Neural progenitor cell (in vitro differentiated cells): ENCODE measurements at regions not wholly inside any gene's neighbourhood (a gene's known extent, or its start where the extent isn't known, plus 50 kb on each side); places are given as distances from the start of the nearest gene placed in this dataset.

Experiments used
- DNase-seq: peaks from one replicate; pipeline ENCODE4 v3.0.0-alpha.2; 2016; ENCODE audit warnings: low spot score
- H2AFZ ChIP-seq: fragments of 200-600 bp; sonication (generic); replicated peaks from 2 replicates; pipeline ENCODE4 v1.6.1; 2016; ENCODE audit warnings: antibody characterized with exemption
- H3F3A ChIP-seq: fragments of 200-600 bp; sonication (generic); 2 replicates; pipeline ENCODE4 v1.6.1; 2016; ENCODE audit warnings: antibody characterized with exemption, low read depth
- H3K27ac ChIP-seq: fragments of 200-600 bp; sonication (generic); 2 replicates; pipeline ENCODE4 v1.5.1; 2016; ENCODE audit warnings: mild to moderate bottlenecking
- H3K27me3 ChIP-seq: fragments of 200-600 bp; sonication (generic); 2 replicates; pipeline ENCODE4 v1.6.1; 2016; ENCODE audit warnings: mild to moderate bottlenecking, moderate library complexity
- H3K36me3 ChIP-seq: fragments of 200-600 bp; sonication (generic); 2 replicates; pipeline ENCODE4 v1.5.1; 2016
- H3K4me1 ChIP-seq: fragments of 200-600 bp; sonication (generic); 2 replicates; pipeline ENCODE4 v1.6.1; 2016; ENCODE audit warnings: mixed run types
- H3K4me2 ChIP-seq: fragments of 200-600 bp; sonication (generic); 2 replicates; pipeline ENCODE4 v1.6.1; 2016
- H3K4me3 ChIP-seq: fragments of 200-600 bp; sonication (generic); 2 replicates; pipeline ENCODE4 v1.5.1; 2016
- H3K79me2 ChIP-seq: fragments of 200-600 bp; sonication (generic); 2 replicates; pipeline ENCODE4 v1.6.1; 2016; ENCODE audit warnings: low read depth
- H3K9ac ChIP-seq: fragments of 200-600 bp; sonication (generic); 2 replicates; pipeline ENCODE4 v1.6.1; 2016
- H3K9me3 ChIP-seq: fragments of 200-600 bp; sonication (generic); 2 replicates; pipeline ENCODE4 v1.5.1; 2016; ENCODE audit warnings: low read depth
- H4K20me1 ChIP-seq: fragments of 200-600 bp; sonication (generic); 2 replicates; pipeline ENCODE4 v1.6.1; 2016; ENCODE audit warnings: low read depth
- H3K27ac Mint-ChIP-seq: 3 replicates; pipeline ENCODE4 v1.8.0; 2021; ENCODE audit warnings: mixed read lengths
- H3K27me3 Mint-ChIP-seq: 2 replicates; pipeline ENCODE4 v1.8.0; 2022; ENCODE audit warnings: low read depth, mild to moderate bottlenecking, inconsistent platforms, moderate library complexity, mixed read lengths; ENCODE audit not compliant: insufficient read depth
- H3K36me3 Mint-ChIP-seq: 3 replicates; pipeline ENCODE4 v1.8.0; 2021; ENCODE audit warnings: mixed read lengths
- H3K4me1 Mint-ChIP-seq: 3 replicates; pipeline ENCODE4 v1.8.0; 2021; ENCODE audit warnings: mixed read lengths
- H3K4me3 Mint-ChIP-seq: 3 replicates; pipeline ENCODE4 v1.8.0; 2021; ENCODE audit warnings: mild to moderate bottlenecking, moderate library complexity, mixed read lengths
- H3K9me3 Mint-ChIP-seq: 3 replicates; pipeline ENCODE4 v1.8.0; 2020; ENCODE audit warnings: mixed read lengths
- EZH2 ChIP-seq: fragments of 200-600 bp; sonication (generic); IDR thresholded peaks from 2 replicates; pipeline ENCODE4 v1.6.1; 2017; ENCODE audit warnings: antibody characterized with exemption, mild to moderate bottlenecking, moderate library complexity
- EZH2phosphoT487 ChIP-seq: fragments of 200-600 bp; sonication (generic); IDR thresholded peaks from 2 replicates; pipeline ENCODE4 v1.6.1; 2017; ENCODE audit warnings: antibody characterized with exemption
- TF ChIP-seq, protein P1 (sequence below): fragments of 200-600 bp; sonication (generic); IDR thresholded peaks from 2 replicates; pipeline ENCODE4 v1.5.1; 2017; ENCODE audit warnings: antibody characterized with exemption, mild to moderate bottlenecking

DNA sequence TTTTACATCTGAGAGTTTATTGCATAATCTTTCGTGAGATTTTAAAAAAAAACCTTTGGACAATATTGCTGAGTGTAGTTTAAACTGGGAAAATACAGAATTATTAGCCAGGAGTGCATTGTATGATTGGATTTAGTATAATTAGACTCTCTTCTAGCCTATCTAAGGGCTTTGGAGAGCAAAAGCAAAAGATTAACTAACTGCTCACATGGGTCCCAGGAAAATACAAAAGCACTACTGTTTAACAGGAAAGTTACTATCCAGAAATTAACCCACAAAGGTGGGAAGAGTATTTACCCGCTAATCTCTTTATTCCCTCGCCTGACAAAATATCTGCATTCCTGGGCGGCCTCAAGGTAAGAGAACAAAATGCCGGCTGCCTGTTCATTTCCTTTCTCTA is 309.5 kb downstream of the ATXN7L3B start:
- no peaks in the 10 kb centered on the region for H3K27me3 Mint-ChIP-seq
- Histone ChIP-seq H3K4me1 (no peaks in the 10 kb centered on the region), H3K9ac (no peak overlapping the region), H3K36me3 (no peaks in the 10 kb centered on the region), H3K4me2 (no peak overlapping the region), H3K27ac (no peak overlapping the region), H3K79me2 (no peaks in the 10 kb centered on the region), H3F3A (no peaks in the 10 kb centered on the region), H3K27me3 (no peaks in the 10 kb centered on the region), H3K9me3 (no peaks in the 10 kb centered on the region), H4K20me1 (no peaks in the 10 kb centered on the region), H3K4me3 (no peak overlapping the region), H2AFZ (no peak overlapping the region)
- no peak overlapping the region for H3K27ac Mint-ChIP-seq
- H3K9me3 Mint-ChIP-seq: no peaks in the 10 kb centered on the region
- no peaks in the 10 kb centered on the region for H3K4me1 Mint-ChIP-seq
- no peak overlapping the region for H3K4me3 Mint-ChIP-seq
- peak; percentile 3 for DNase-seq
- H3K36me3 Mint-ChIP-seq: no peaks in the 10 kb centered on the region
- no peak for TF ChIP-seq EZH2
- no peak for TF ChIP-seq EZH2phosphoT487

GRCh38 chr12:74848006-74848405 is 310.4 kb downstream of the ATXN7L3B start:
- Mint-ChIP-seq H3K36me3 (no peaks in the 10 kb centered on the region), H3K27me3 (no peaks in the 10 kb centered on the region), H3K9me3 (no peaks in the 10 kb centered on the region), H3K4me1 (no peaks in the 10 kb centered on the region), H3K4me3 (no peak overlapping the region), H3K27ac (no peak overlapping the region)
- H3F3A ChIP-seq: no peaks in the 10 kb centered on the region
- DNase-seq: no peak
- no peaks in the 10 kb centered on the region for H3K36me3 ChIP-seq
- H3K9me3 ChIP-seq: no peaks in the 10 kb centered on the region
- H4K20me1 ChIP-seq: no peaks in the 10 kb centered on the region
- no peaks in the 10 kb centered on the region for H3K4me1 ChIP-seq
- H3K4me3 ChIP-seq: no peak overlapping the region
- no peak overlapping the region for H3K27ac ChIP-seq
- no peak overlapping the region for H3K4me2 ChIP-seq
- H3K9ac ChIP-seq: no peak overlapping the region
- H2AFZ ChIP-seq: no peak overlapping the region
- TF ChIP-seq, protein P1, sequence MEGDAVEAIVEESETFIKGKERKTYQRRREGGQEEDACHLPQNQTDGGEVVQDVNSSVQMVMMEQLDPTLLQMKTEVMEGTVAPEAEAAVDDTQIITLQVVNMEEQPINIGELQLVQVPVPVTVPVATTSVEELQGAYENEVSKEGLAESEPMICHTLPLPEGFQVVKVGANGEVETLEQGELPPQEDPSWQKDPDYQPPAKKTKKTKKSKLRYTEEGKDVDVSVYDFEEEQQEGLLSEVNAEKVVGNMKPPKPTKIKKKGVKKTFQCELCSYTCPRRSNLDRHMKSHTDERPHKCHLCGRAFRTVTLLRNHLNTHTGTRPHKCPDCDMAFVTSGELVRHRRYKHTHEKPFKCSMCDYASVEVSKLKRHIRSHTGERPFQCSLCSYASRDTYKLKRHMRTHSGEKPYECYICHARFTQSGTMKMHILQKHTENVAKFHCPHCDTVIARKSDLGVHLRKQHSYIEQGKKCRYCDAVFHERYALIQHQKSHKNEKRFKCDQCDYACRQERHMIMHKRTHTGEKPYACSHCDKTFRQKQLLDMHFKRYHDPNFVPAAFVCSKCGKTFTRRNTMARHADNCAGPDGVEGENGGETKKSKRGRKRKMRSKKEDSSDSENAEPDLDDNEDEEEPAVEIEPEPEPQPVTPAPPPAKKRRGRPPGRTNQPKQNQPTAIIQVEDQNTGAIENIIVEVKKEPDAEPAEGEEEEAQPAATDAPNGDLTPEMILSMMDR: no peak
- TF ChIP-seq EZH2: no peak
- no peak for TF ChIP-seq EZH2phosphoT487
- H3K79me2 ChIP-seq: no peaks in the 10 kb centered on the region
- no peaks in the 10 kb centered on the region for H3K27me3 ChIP-seq

GRCh38 chr12:74849801-74850200 is 312.2 kb downstream of the ATXN7L3B start:
- Histone ChIP-seq H3K79me2 (no peaks in the 10 kb centered on the region), H3K4me2 (no peak overlapping the region), H3K27me3 (no peaks in the 10 kb centered on the region), H3K9ac (no peak overlapping the region), H3K36me3 (no peaks in the 10 kb centered on the region), H2AFZ (no peak overlapping the region), H3F3A (no peaks in the 10 kb centered on the region), H4K20me1 (no peaks in the 10 kb centered on the region), H3K4me3 (no peak overlapping the region), H3K4me1 (no peaks in the 10 kb centered on the region), H3K9me3 (no peaks in the 10 kb centered on the region), H3K27ac (no peak overlapping the region)
- Mint-ChIP-seq H3K27ac (no peak overlapping the region), H3K36me3 (no peaks in the 10 kb centered on the region), H3K27me3 (no peaks in the 10 kb centered on the region), H3K4me3 (no peak overlapping the region), H3K4me1 (no peaks in the 10 kb centered on the region), H3K9me3 (no peaks in the 10 kb centered on the region)
- no peak for DNase-seq
- TF ChIP-seq, protein P1: peak; percentile 13
- no peak for TF ChIP-seq EZH2phosphoT487

GRCh38 chr12:74871817-74872216 is 334.2 kb downstream of the ATXN7L3B start:
- H3K36me3 Mint-ChIP-seq: no peaks in the 10 kb centered on the region
- H3K27me3 Mint-ChIP-seq: peaks cover 2% of the 10 kb centered on the region
- DNase-seq: no peak
- H3K36me3 ChIP-seq: no peaks in the 10 kb centered on the region
- H4K20me1 ChIP-seq: no peaks in the 10 kb centered on the region
- no peaks in the 10 kb centered on the region for H3K4me1 ChIP-seq
- no peak overlapping the region for H3K9ac ChIP-seq
- H3K4me2 ChIP-seq: no peak overlapping the region
- no peaks in the 10 kb centered on the region for H3K79me2 ChIP-seq
- no peak overlapping the region for H2AFZ ChIP-seq
- TF ChIP-seq EZH2 (no peak), EZH2phosphoT487 (no peak)
- TF ChIP-seq, protein P1: no peak
- peaks cover 4% of the 10 kb centered on the region for H3K9me3 Mint-ChIP-seq
- no peak overlapping the region for H3K4me3 ChIP-seq
- no peaks in the 10 kb centered on the region for H3F3A ChIP-seq
- no peaks in the 10 kb centered on the region for H3K4me1 Mint-ChIP-seq
- H3K27ac Mint-ChIP-seq: no peak overlapping the region
- no peaks in the 10 kb centered on the region for H3K9me3 ChIP-seq
- H3K4me3 Mint-ChIP-seq: no peak overlapping the region
- no peaks in the 10 kb centered on the region for H3K27me3 ChIP-seq
- no peak overlapping the region for H3K27ac ChIP-seq
